ENCODE measurements at regions not wholly inside any gene's neighbourhood (a gene's known extent, or its start where the extent isn't known, plus 50 kb on each side); places are given as distances from the start of the nearest gene placed in this dataset.

- no peaks in the 10 kb centered on the region for H4K20me1 ChIP-seq (ENCODE audit: insufficient read depth, low read length)
- H3K4me1 ChIP-seq (ENCODE audit: insufficient read depth, low read length): no peaks in the 10 kb centered on the region
- ChIA-PET CTCF (ENCODE audit: low intra/inter-chr PET ratio, low total read pairs) (no interaction called here), POLR2A (no interaction called here)
- TF ChIP-seq ZNF550 (CRISPR knock-in tag; IDR thresholded peaks at IDR 0.05; ENCODE audit: borderline replicate concordance): no peak
- TF ChIP-seq, protein P1, sequence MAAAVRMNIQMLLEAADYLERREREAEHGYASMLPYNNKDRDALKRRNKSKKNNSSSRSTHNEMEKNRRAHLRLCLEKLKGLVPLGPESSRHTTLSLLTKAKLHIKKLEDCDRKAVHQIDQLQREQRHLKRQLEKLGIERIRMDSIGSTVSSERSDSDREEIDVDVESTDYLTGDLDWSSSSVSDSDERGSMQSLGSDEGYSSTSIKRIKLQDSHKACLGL (CRISPR knock-in tag; IDR thresholded peaks at IDR 0.05): no peak
- TF ChIP-seq ZSCAN20 (CRISPR knock-in tag; IDR thresholded peaks at IDR 0.05; ENCODE audit: borderline replicate concordance): no peak
- no peak for TF ChIP-seq EP300 (IDR thresholded peaks at IDR 0.05; ENCODE audit: low read depth in 2 of 2, low read length in 2 of 2)
- TF ChIP-seq EP300 (CRISPR knock-in tag; IDR thresholded peaks at IDR 0.05; ENCODE audit: borderline replicate concordance): no peak
- TF ChIP-seq MLX (CRISPR knock-in tag; IDR thresholded peaks at IDR 0.05): no peak
- no peak for TF ChIP-seq ASH2L (IDR thresholded peaks at IDR 0.05; ENCODE audit: insufficient read length, low read depth, low read length)
- TF ChIP-seq SIN3B (IDR thresholded peaks at IDR 0.05; ENCODE audit: low read length): no peak
- TF ChIP-seq AGO1 (IDR thresholded peaks at IDR 0.05; ENCODE audit: low read depth, low read length, poor library complexity, severe bottlenecking): no peak
- no peak for FAIRE-seq
- DNase-seq (ENCODE audit: low spot score): no peak
- H3K4me2 ChIP-seq (ENCODE audit: low read depth, low read length): no peak overlapping the region
- H3K27me3 ChIP-seq (ENCODE audit: control insufficient read depth in 1 of 2, insufficient read depth in 2 of 2, low read length in 2 of 2): no peaks in the 10 kb centered on the region
- in situ Hi-C loops (cut with HindIII; ENCODE audit: extremely low pct_ligation_motif_present, low pct_unique_long_range_greater_than_20kb) (no loop called here), intact Hi-C loops (cut with micrococcal nuclease; ENCODE audit: unreplicated experiment) (no loop called here)
- no peak overlapping the region for H3K4me3 ChIP-seq (replicated peaks in 1 of 3; ENCODE audit: insufficient read depth in 1 of 3, low read depth in 2 of 3, low read length in 3 of 3)
- no peaks in the 10 kb centered on the region for H3K9me3 ChIP-seq (ENCODE audit: low read length)
- no peak overlapping the region for H3K9ac ChIP-seq (ENCODE audit: insufficient read depth, low read depth, low read length)
- H3K79me2 ChIP-seq (ENCODE audit: insufficient read depth, low read length): no peaks in the 10 kb centered on the region
- no peak for ATAC-seq
- 5% methylated on average over 2 of the region's 2 CpGs for WGBS (ENCODE audit: low lambda C conversion rate)
- no peaks in the 10 kb centered on the region for H3K36me3 ChIP-seq (replicated peaks in 1 of 2; ENCODE audit: control insufficient read depth in 1 of 2, insufficient read depth in 2 of 2, low read length in 2 of 2)
- no peak overlapping the region for H3K27ac ChIP-seq (ENCODE audit: extremely low read length, insufficient read depth, low read length)
- no peak overlapping the region for H2AFZ ChIP-seq (ENCODE audit: low read length)
- BruUV-seq (replicated peaks): no TSS peak
Measured at GRCh38 chr9:13534006-13534405, 254.5 kb upstream of the MPDZ start.

DNA sequence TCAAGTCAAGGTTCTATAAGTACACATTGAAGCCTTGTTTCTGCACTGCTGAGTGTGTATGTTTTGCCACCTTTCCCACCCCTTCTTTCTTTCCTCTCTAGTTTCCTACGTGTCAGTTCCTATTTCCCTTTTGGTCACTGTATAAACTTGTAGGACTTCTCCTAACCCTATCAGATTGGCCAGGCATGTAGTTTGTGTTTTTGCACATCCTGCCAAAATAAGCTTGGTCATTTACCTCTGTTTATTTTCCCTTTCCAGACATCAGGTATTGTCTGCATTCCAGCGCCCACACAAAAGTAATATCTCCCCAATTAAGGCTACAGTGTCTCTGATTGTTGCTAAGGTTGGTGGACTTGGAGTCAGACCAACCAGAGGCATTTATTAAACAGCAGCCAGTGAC is 252.9 kb upstream of the MPDZ start:
- POLR2A ChIA-PET: no interaction called here

More for the DNA sequence above, 252.9 kb upstream of the MPDZ start:
- DNase-seq (ENCODE audit: low spot score) (no peak), ATAC-seq (no peak), FAIRE-seq (no peak)
- Histone ChIP-seq H4K20me1 (ENCODE audit: insufficient read depth, low read length) (no peaks in the 10 kb centered on the region), H3K4me3 (replicated peaks in 1 of 3; ENCODE audit: insufficient read depth in 1 of 3, low read depth in 2 of 3, low read length in 3 of 3) (no peak overlapping the region), H3K4me2 (ENCODE audit: low read depth, low read length) (no peak overlapping the region), H3K36me3 (replicated peaks in 1 of 2; ENCODE audit: control insufficient read depth in 1 of 2, insufficient read depth in 2 of 2, low read length in 2 of 2) (no peaks in the 10 kb centered on the region), H3K79me2 (ENCODE audit: insufficient read depth, low read length) (no peaks in the 10 kb centered on the region), H2AFZ (ENCODE audit: low read length) (no peak overlapping the region), H3K4me1 (ENCODE audit: insufficient read depth, low read length) (no peaks in the 10 kb centered on the region), H3K9ac (ENCODE audit: insufficient read depth, low read depth, low read length) (no peak overlapping the region), H3K27ac (ENCODE audit: extremely low read length, insufficient read depth, low read length) (no peak overlapping the region), H3K9me3 (ENCODE audit: low read length) (no peaks in the 10 kb centered on the region), H3K27me3 (ENCODE audit: control insufficient read depth in 1 of 2, insufficient read depth in 2 of 2, low read length in 2 of 2) (no peaks in the 10 kb centered on the region)
- intact Hi-C loops (cut with micrococcal nuclease; ENCODE audit: unreplicated experiment): no loop called here
- in situ Hi-C loops (cut with HindIII; ENCODE audit: extremely low pct_ligation_motif_present, low pct_unique_long_range_greater_than_20kb): no loop called here
- TF ChIP-seq FOXC1 (CRISPR knock-in tag; IDR thresholded peaks at IDR 0.05; ENCODE audit: borderline replicate concordance) (no peak), ZNF230 (CRISPR knock-in tag; IDR thresholded peaks at IDR 0.05) (no peak), PRMT3 (CRISPR knock-in tag; IDR thresholded peaks at IDR 0.05; ENCODE audit: borderline replicate concordance, low read depth) (no peak), MXD4 (CRISPR knock-in tag; IDR thresholded peaks at IDR 0.05) (no peak), ZNF629 (CRISPR knock-in tag; conservative IDR thresholded peaks at IDR 0.05) (no peak), HINFP (CRISPR knock-in tag; IDR thresholded peaks at IDR 0.05; ENCODE audit: low read depth) (no peak), ZBTB7A (CRISPR knock-in tag; IDR thresholded peaks at IDR 0.05) (no peak), CENPX (CRISPR knock-in tag; IDR thresholded peaks at IDR 0.05) (no peak)
- TF ChIP-seq, protein P2, sequence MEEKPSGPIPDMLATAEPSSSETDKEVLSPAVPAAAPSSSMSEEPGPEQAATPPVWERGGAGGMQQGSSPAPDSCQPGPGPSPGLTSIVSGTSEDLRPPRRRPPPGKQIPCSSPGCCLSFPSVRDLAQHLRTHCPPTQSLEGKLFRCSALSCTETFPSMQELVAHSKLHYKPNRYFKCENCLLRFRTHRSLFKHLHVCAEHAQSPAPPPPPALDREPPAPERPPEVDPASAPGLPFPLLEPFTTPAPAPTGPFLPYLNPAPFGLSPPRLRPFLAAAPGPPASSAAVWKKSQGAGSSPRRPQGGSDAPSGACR (CRISPR knock-in tag; IDR thresholded peaks at IDR 0.05): no peak
- CTCF ChIA-PET (ENCODE audit: low intra/inter-chr PET ratio, low total read pairs): no interaction called here
- 4% methylated on average over 2 of the region's 2 CpGs for WGBS (ENCODE audit: low lambda C conversion rate)
- no TSS peak for BruUV-seq (replicated peaks)
